Thyroid gland (tissue), 4 donors: ENCODE measurements at regions not wholly inside any gene's neighbourhood (a gene's known extent, or its start where the extent isn't known, plus 50 kb on each side); places are given as distances from the start of the nearest gene placed in this dataset.

ENCODE experiments used
- DNase-seq, 2 donors: peaks; one replicate each; pipeline ENCODE4 v3.0.0-alpha.2; 2019
- H3K27ac ChIP-seq, 3 donors: fragments of 200-600 bp; sonication (generic); 1 replicate in 2 of 3; 2 replicates in 1 of 3; pipeline ENCODE4 v1.5.1; 2016 to 2019; ENCODE audit warnings: mild to moderate bottlenecking in 1 of 3, moderate library complexity in 1 of 3
- H3K27me3 ChIP-seq: fragments of 200-600 bp; sonication (generic); one replicate; pipeline ENCODE4 v1.5.1; 2019
- H3K36me3 ChIP-seq, 2 donors: fragments of 200-600 bp; sonication (generic); one replicate each; pipeline ENCODE4 v1.5.1; 2016 to 2019
- H3K4me1 ChIP-seq, 2 donors: fragments of 200-600 bp; sonication (generic); one replicate each; pipeline ENCODE4 v1.5.1; 2017 to 2019
- H3K4me3 ChIP-seq, 3 donors: fragments of 200-600 bp; sonication (generic); replicated peaks in 1 of 3; 1 replicate in 2 of 3; 2 replicates in 1 of 3; pipeline ENCODE4 v1.5.1; 2016; ENCODE audit warnings: mild to moderate bottlenecking in 1 of 3
- H3K9me3 ChIP-seq: fragments of 200-600 bp; sonication (generic); one replicate; pipeline ENCODE4 v1.5.1; 2017
- CTCF ChIP-seq, 6 experiments: fragments of 200-600 bp in 3 of 6; fragments of 450-650 bp in 3 of 6; sonication (generic) in 3 of 6; IDR thresholded peaks; one replicate each; pipeline ENCODE4 v1.5.1; 2016 to 2019; ENCODE audit warnings: antibody characterized with exemption in 6 of 6, mild to moderate bottlenecking in 2 of 6, inconsistent platforms in 1 of 6, moderate library complexity in 1 of 6
- POLR2A ChIP-seq, 2 donors: fragments of 450-650 bp; IDR thresholded peaks; one replicate each; pipeline ENCODE4 v1.6.1; 2017; ENCODE audit warnings: antibody characterized with exemption in 2 of 2, mild to moderate bottlenecking in 2 of 2, moderate library complexity in 1 of 2
- WGBS, 2 donors: methylation state at CpG; one replicate each; pipeline ENCODE4 v1.1.5; 2017; 5-methylcytosine and 5-hydroxymethylcytosine counted together
- intact Hi-C: fragments of 100-400 bp; cut with DNase I; formaldehyde crosslinking; loops from one replicate; pipeline ENCODE4 v1.15.1; 2023

DNA sequence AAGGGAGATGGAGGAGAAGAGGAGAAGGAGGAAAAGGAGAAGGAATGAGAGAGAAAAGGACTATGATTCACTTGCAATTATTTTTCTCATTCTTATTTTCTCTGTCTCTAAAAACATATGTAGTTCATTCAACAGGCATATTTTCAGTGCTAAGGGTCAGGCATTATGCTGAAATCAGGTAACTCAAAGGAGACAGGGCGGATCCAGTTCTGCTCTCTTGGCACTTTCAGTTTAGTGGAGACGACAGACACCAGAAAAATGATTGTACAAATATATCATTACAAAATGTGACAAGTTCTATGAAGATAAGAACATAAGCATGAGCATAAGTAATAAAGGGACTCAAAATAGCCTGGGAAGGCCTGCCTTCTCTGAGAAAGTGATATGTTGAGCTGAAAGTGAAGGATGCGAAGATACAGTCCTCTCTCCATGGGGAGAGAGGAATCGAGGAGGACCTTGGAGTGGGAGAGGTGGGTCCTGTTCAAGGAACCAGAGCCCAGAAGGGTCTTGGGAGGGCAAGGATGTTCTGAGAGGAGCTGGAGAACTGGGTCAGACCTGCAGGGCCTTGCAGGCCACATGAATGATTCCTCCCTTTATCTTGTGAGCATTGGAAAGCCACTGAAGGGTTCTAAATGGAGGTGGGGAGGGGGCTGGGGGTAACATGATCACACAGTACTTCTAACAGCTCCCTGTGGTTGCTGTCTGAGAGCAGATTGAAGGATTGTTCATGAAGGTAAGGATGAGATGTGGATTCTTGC, 58.6 kb upstream of the TMEM17 start:
- no peaks in the 10 kb centered on the region for H3K27me3 ChIP-seq
- peaks cover 8 to 21% of the 10 kb centered on the region in 2 donors for H3K4me1 ChIP-seq
- WGBS, 2 donors: 96 to 97% methylated on average over 4 of the region's 4 CpGs
- H3K36me3 ChIP-seq: no peaks in the 10 kb centered on the region
- no peaks in the 10 kb centered on the region for H3K9me3 ChIP-seq
- no peak overlapping the region for H3K27ac ChIP-seq
- DNase-seq: no peak
- H3K4me3 ChIP-seq: no peak overlapping the region
- TF ChIP-seq POLR2A (IDR thresholded peaks at IDR 0.05) (no peak), CTCF (IDR thresholded peaks at IDR 0.05) (no peak)
- intact Hi-C loops: no loop called here

DNA sequence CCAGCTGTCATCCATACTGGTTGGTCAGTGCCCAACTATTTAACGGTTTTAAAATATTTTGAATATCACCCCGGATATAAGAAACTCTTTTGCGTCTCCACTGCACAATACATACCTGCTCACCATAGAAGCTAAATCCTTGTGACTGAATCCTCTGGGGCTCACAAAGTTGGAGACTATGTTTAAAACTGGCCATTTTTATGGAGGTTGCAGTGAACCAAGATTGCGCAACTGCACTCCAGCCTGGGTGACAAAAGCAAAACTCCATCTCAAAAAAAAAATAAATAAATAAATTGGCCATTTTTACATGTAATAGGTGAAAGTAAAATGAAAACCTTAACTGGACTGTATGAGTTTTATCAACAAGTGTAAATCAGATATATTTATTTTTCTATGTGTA, 55.6 kb upstream of the TMEM17 start:
- no peaks in the 10 kb centered on the region for H3K4me1 ChIP-seq
- intact Hi-C loops: no loop called here
- H3K9me3 ChIP-seq: no peaks in the 10 kb centered on the region
- TF ChIP-seq CTCF (IDR thresholded peaks at IDR 0.05) (no peak), POLR2A (IDR thresholded peaks at IDR 0.05) (no peak)
- 95 to 97% methylated on average over 4 of the region's 4 CpGs for WGBS, 2 donors
- no peaks in the 10 kb centered on the region for H3K36me3 ChIP-seq
- DNase-seq: no peak
- no peak overlapping the region for H3K4me3 ChIP-seq
- no peak overlapping the region for H3K27ac ChIP-seq
- no peaks in the 10 kb centered on the region for H3K27me3 ChIP-seq

GRCh38 chr2:62559582-62559981, 53.6 kb upstream of the TMEM17 start:
- DNase-seq: no peak
- TF ChIP-seq POLR2A (IDR thresholded peaks at IDR 0.05): no peak
- TF ChIP-seq CTCF (IDR thresholded peaks at IDR 0.05): no peak
- H3K27ac ChIP-seq: no peak overlapping the region
- no peak overlapping the region for H3K4me3 ChIP-seq
- no peaks in the 10 kb centered on the region for H3K4me1 ChIP-seq
- H3K36me3 ChIP-seq: no peaks in the 10 kb centered on the region
- no peaks in the 10 kb centered on the region for H3K9me3 ChIP-seq
- no peaks in the 10 kb centered on the region for H3K27me3 ChIP-seq
- intact Hi-C loops: no loop called here
- WGBS, 2 donors: 95 to 96% methylated on average over 2 of the region's 2 CpGs

- Histone ChIP-seq H3K9me3 (no peaks in the 10 kb centered on the region), H3K4me1 (no peaks in the 10 kb centered on the region), H3K4me3 (no peak overlapping the region), H3K27ac (no peak overlapping the region), H3K27me3 (no peaks in the 10 kb centered on the region), H3K36me3 (no peaks in the 10 kb centered on the region)
- TF ChIP-seq POLR2A (IDR thresholded peaks at IDR 0.05): no peak
- no peak for TF ChIP-seq CTCF (IDR thresholded peaks at IDR 0.05)
- 93 to 97% methylated on average over 1 of the region's 1 CpG for WGBS, 2 donors
- DNase-seq: no peak
- intact Hi-C loops: no loop called here
Observed at GRCh38 chr2:62558743-62559142, 52.7 kb upstream of the TMEM17 start.

GRCh38 chr2:62556086-62556485, 50.1 kb upstream of the TMEM17 start:
- Histone ChIP-seq H3K4me1 (no peaks in the 10 kb centered on the region), H3K27ac (no peak overlapping the region), H3K27me3 (no peaks in the 10 kb centered on the region), H3K36me3 (no peaks in the 10 kb centered on the region), H3K9me3 (no peaks in the 10 kb centered on the region), H3K4me3 (no peak overlapping the region)
- DNase-seq: no peak
- no peak for TF ChIP-seq CTCF (IDR thresholded peaks at IDR 0.05)
- no peak for TF ChIP-seq POLR2A (IDR thresholded peaks at IDR 0.05)
- intact Hi-C loops: no loop called here
- WGBS, 2 donors: 63 to 76% methylated on average over 3 of the region's 3 CpGs
